ENCODE measurements at regions not wholly inside any gene's neighbourhood (a gene's known extent, or its start where the extent isn't known, plus 50 kb on each side); places are given as distances from the start of the nearest gene placed in this dataset.

GRCh38 chr5:153099328-153099727, 391.1 kb upstream of the GRIA1 start:
- DNase-seq (ENCODE audit: low read depth), result peak; percentile 9

GRCh38 chr5:153101235-153102180, 389.0 kb upstream of the GRIA1 start:
- DNase-seq (ENCODE audit: low read depth), result no peak

- no peak for DNase-seq (ENCODE audit: low read depth)
Observed at GRCh38 chr5:153116916-153117315, 373.6 kb upstream of the GRIA1 start.

- no peak for DNase-seq (ENCODE audit: low read depth)
Observed at GRCh38 chr5:153118018-153118417, 372.5 kb upstream of the GRIA1 start.

- DNase-seq (ENCODE audit: low read depth), result no peak
Observed at GRCh38 chr5:153122403-153122802, 368.1 kb upstream of the GRIA1 start.

GRCh38 chr5:153130296-153130695, 360.2 kb upstream of the GRIA1 start:
- DNase-seq (ENCODE audit: low read depth), result no peak

- no peak for DNase-seq (ENCODE audit: low read depth)
Observed at GRCh38 chr5:153135411-153135810, 355.1 kb upstream of the GRIA1 start.

GRCh38 chr5:153136910-153137614, 353.4 kb upstream of the GRIA1 start:
- DNase-seq (ENCODE audit: low read depth), result no peak

GRCh38 chr5:153147891-153148623, 342.4 kb upstream of the GRIA1 start:
- DNase-seq (ENCODE audit: low read depth), result peak; percentile 47

- no peak for DNase-seq (ENCODE audit: low read depth)
Observed at GRCh38 chr5:153148624-153148976, 341.9 kb upstream of the GRIA1 start.

- no peak for DNase-seq (ENCODE audit: low read depth)
Observed at GRCh38 chr5:153151558-153151957, 338.9 kb upstream of the GRIA1 start.

- peak; percentile 70 for DNase-seq (ENCODE audit: low read depth)
Observed at GRCh38 chr5:153153086-153153485, 337.4 kb upstream of the GRIA1 start.

GRCh38 chr5:153157156-153157555, 333.3 kb upstream of the GRIA1 start:
- DNase-seq (ENCODE audit: low read depth), result peak; percentile 69

- no peak for DNase-seq (ENCODE audit: low read depth)
Observed at GRCh38 chr5:153158608-153159007, 331.9 kb upstream of the GRIA1 start.

- DNase-seq (ENCODE audit: low read depth), result peak; percentile 78
Observed at GRCh38 chr5:153159616-153160015, 330.9 kb upstream of the GRIA1 start.

GRCh38 chr5:153168241-153168640, 322.2 kb upstream of the GRIA1 start:
- no peak for DNase-seq (ENCODE audit: low read depth)

- DNase-seq (ENCODE audit: low read depth), result no peak
Observed at GRCh38 chr5:153187503-153187902, 303.0 kb upstream of the GRIA1 start.

- no peak for DNase-seq (ENCODE audit: low read depth)
Observed at GRCh38 chr5:153206361-153206760, 284.1 kb upstream of the GRIA1 start.

GRCh38 chr5:153209016-153209415, 281.5 kb upstream of the GRIA1 start:
- DNase-seq (ENCODE audit: low read depth), result no peak

- no peak for DNase-seq (ENCODE audit: low read depth)
Observed at GRCh38 chr5:153209687-153210086, 280.8 kb upstream of the GRIA1 start.

- DNase-seq (ENCODE audit: low read depth), result no peak
Observed at GRCh38 chr5:153211076-153211475, 279.4 kb upstream of the GRIA1 start.

- DNase-seq (ENCODE audit: low read depth), result no peak
Observed at GRCh38 chr5:153212471-153212870, 278.0 kb upstream of the GRIA1 start.

All from myocyte (in vitro differentiated cells).